ENCODE measurements at regions not wholly inside any gene's neighbourhood (a gene's known extent, or its start where the extent isn't known, plus 50 kb on each side); places are given as distances from the start of the nearest gene placed in this dataset.

DNA sequence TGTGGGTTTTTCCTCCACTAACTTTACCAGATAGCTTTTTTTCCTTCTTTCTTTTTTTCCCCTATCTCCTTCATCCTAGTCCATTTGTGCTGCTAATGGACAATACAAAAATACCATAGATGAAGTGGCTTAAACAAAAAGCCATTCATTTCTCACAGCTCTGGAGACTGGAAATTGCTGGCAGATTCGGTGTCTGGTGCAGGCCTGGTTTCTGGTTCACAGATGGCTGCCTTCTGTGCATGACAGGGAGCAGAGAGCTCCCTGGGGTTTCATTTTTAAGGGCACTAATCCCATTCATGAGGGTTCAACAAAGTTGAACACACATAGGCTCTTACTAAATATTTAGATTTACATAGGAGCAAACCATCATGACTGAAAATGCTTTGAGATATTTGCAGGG, 467.4 kb downstream of the TYW1 start:
- no peak overlapping the region for H3K4me3 Mint-ChIP-seq
- no peak overlapping the region for H3K27ac Mint-ChIP-seq (ENCODE audit: unreplicated experiment)
- TF ChIP-seq, protein P1, sequence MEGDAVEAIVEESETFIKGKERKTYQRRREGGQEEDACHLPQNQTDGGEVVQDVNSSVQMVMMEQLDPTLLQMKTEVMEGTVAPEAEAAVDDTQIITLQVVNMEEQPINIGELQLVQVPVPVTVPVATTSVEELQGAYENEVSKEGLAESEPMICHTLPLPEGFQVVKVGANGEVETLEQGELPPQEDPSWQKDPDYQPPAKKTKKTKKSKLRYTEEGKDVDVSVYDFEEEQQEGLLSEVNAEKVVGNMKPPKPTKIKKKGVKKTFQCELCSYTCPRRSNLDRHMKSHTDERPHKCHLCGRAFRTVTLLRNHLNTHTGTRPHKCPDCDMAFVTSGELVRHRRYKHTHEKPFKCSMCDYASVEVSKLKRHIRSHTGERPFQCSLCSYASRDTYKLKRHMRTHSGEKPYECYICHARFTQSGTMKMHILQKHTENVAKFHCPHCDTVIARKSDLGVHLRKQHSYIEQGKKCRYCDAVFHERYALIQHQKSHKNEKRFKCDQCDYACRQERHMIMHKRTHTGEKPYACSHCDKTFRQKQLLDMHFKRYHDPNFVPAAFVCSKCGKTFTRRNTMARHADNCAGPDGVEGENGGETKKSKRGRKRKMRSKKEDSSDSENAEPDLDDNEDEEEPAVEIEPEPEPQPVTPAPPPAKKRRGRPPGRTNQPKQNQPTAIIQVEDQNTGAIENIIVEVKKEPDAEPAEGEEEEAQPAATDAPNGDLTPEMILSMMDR (conservative IDR thresholded peaks at IDR 0.05), result no peak
- peaks cover 16% of the 10 kb centered on the region for H3K4me1 Mint-ChIP-seq
- DNase-seq (ENCODE audit: low read depth, low spot score), result no peak
- H3K36me3 Mint-ChIP-seq (ENCODE audit: low read depth), result peaks cover 14% of the 10 kb centered on the region
- H3K9me3 Mint-ChIP-seq, result peaks cover 8% of the 10 kb centered on the region
- peaks cover 6% of the 10 kb centered on the region for H3K27me3 Mint-ChIP-seq (ENCODE audit: low read depth)

DNA sequence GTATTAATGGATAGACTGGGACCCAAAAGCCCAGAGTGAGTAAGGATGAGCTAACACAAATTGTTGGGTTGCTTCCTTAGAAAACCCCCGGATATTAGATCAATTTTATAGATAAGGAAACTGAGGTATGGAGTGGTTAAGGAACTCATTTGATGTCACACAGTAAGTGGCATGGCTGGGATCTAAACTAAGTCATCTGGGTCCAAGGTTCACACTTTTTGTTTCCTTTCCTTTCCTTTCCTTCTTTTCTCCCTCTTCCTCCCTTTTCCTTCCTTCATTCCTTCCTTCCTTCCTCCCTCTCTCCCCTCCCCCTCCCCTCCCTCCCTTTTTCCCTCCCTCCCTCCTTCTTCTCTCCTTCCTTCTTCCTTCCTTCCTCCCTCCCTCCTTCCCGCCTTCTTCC, 469.5 kb downstream of the TYW1 start:
- peaks cover 14% of the 10 kb centered on the region for H3K36me3 Mint-ChIP-seq (ENCODE audit: low read depth)
- DNase-seq (ENCODE audit: low read depth, low spot score), result no peak
- peaks cover 6% of the 10 kb centered on the region for H3K27me3 Mint-ChIP-seq (ENCODE audit: low read depth)
- H3K27ac Mint-ChIP-seq (ENCODE audit: unreplicated experiment), result no peak overlapping the region
- no peak overlapping the region for H3K4me3 Mint-ChIP-seq
- peaks cover 11% of the 10 kb centered on the region for H3K9me3 Mint-ChIP-seq
- TF ChIP-seq, protein P1 (conservative IDR thresholded peaks at IDR 0.05), result no peak
- H3K4me1 Mint-ChIP-seq, result peaks cover 23% of the 10 kb centered on the region

DNA sequence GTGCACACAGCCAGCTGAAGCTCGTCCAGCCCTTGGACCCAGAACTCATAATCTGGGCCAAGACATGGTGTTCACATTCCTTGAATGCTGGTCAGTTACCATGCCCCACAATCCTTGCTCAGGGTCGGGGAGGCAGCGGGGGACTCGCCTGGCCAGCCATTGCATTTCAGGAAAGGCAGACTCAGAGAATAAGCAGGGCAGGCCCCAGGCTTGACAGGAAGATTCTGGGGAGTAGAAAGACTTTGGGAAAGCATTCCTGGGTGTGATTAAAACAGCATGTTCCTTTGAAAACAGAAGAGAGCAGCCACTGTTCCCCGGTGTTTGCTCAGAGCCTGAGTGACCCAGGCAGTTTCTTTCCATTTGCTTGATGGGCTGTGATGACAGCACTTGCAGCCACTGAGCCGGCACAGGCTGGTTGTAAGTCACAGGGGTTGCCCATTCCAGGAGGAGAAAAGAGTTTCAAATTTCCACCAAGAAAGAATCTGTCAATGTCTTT, 473.7 kb downstream of the TYW1 start:
- H3K4me1 Mint-ChIP-seq, result peaks cover 6% of the 10 kb centered on the region
- H3K36me3 Mint-ChIP-seq (ENCODE audit: low read depth), result peaks cover 11% of the 10 kb centered on the region
- TF ChIP-seq, protein P1 (conservative IDR thresholded peaks at IDR 0.05), result no peak
- no peak overlapping the region for H3K4me3 Mint-ChIP-seq
- peaks cover 17% of the 10 kb centered on the region for H3K9me3 Mint-ChIP-seq
- DNase-seq (ENCODE audit: low read depth, low spot score), result peak; percentile 2
- peaks cover 6% of the 10 kb centered on the region for H3K27me3 Mint-ChIP-seq (ENCODE audit: low read depth)
- peak overlapping the region; percentile 75 for H3K27ac Mint-ChIP-seq (ENCODE audit: unreplicated experiment)

DNA sequence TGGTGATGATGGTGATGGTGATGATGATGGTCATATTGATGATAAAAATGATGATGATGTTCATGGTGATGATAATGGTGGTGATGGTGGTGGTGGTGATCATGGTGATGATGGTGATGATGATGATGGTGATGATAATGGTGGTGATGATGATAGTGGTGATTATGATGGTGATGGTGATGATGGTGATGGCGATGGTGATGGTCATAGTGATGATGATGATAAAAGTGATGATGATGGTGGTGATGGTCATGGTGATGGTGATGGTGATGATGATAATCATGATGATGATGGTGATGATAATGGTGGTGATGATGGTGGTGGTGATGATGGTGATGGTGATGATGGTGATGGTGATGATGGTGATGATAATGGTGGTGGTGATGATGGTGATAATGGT, 478.7 kb downstream of the TYW1 start:
- H3K9me3 Mint-ChIP-seq, result peaks cover 6% of the 10 kb centered on the region
- H3K36me3 Mint-ChIP-seq (ENCODE audit: low read depth), result no peaks in the 10 kb centered on the region
- H3K27ac Mint-ChIP-seq (ENCODE audit: unreplicated experiment), result no peak overlapping the region

DNA sequence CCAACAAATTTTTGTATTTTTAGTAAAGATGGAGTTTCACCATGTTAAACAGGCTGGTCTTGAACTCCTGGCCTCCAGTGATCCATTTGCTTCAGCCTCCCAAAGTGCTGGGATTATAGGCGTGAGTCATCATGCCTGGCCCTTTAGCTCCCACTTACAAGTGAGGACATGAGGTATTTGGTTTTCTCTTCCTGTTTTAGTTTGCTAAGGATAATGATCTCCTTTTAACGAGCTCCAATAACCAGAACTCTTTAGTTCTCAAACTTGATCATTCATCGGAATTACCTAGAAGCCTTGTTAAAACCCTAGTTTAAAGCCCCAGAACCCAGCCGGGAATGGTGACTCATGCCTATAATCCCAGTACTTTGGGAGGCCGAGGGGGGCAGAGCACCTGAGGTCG, 481.4 kb downstream of the TYW1 start:
- no peak for DNase-seq (ENCODE audit: low read depth, low spot score)
- TF ChIP-seq, protein P1 (conservative IDR thresholded peaks at IDR 0.05), result no peak
- no peak overlapping the region for H3K4me3 Mint-ChIP-seq
- H3K27me3 Mint-ChIP-seq (ENCODE audit: low read depth), result no peaks in the 10 kb centered on the region
- peaks cover 4% of the 10 kb centered on the region for H3K9me3 Mint-ChIP-seq
- H3K4me1 Mint-ChIP-seq, result no peaks in the 10 kb centered on the region
- no peaks in the 10 kb centered on the region for H3K36me3 Mint-ChIP-seq (ENCODE audit: low read depth)
- no peak overlapping the region for H3K27ac Mint-ChIP-seq (ENCODE audit: unreplicated experiment)

More for the DNA sequence above, 478.7 kb downstream of the TYW1 start:
- TF ChIP-seq, protein P1 (conservative IDR thresholded peaks at IDR 0.05), result no peak
- peaks cover 3% of the 10 kb centered on the region for H3K4me1 Mint-ChIP-seq
- no peak for DNase-seq (ENCODE audit: low read depth, low spot score)
- H3K4me3 Mint-ChIP-seq, result no peak overlapping the region
- no peaks in the 10 kb centered on the region for H3K27me3 Mint-ChIP-seq (ENCODE audit: low read depth)
